ENCODE measurements at regions not wholly inside any gene's neighbourhood (a gene's known extent, or its start where the extent isn't known, plus 50 kb on each side); places are given as distances from the start of the nearest gene placed in this dataset.

DNA sequence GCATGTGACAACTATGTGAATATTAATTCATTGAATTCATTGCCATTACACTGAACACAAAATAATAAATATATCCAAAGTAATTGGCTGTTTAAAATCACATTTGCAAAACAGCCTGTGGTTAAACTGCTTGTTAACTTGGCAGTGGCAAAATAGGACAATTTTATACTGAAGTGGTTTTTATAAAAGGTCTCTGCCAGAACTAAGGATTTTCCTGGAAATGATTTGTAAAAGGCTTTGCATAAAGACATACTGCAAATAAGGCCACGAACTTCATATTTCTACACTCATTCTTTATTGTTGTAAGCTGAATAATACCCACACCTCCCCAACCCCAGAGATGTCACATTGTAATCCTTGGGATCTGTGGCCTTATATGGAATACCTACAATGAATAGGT, 370.3 kb upstream of the RGMB start:
- TF ChIP-seq, protein P1, sequence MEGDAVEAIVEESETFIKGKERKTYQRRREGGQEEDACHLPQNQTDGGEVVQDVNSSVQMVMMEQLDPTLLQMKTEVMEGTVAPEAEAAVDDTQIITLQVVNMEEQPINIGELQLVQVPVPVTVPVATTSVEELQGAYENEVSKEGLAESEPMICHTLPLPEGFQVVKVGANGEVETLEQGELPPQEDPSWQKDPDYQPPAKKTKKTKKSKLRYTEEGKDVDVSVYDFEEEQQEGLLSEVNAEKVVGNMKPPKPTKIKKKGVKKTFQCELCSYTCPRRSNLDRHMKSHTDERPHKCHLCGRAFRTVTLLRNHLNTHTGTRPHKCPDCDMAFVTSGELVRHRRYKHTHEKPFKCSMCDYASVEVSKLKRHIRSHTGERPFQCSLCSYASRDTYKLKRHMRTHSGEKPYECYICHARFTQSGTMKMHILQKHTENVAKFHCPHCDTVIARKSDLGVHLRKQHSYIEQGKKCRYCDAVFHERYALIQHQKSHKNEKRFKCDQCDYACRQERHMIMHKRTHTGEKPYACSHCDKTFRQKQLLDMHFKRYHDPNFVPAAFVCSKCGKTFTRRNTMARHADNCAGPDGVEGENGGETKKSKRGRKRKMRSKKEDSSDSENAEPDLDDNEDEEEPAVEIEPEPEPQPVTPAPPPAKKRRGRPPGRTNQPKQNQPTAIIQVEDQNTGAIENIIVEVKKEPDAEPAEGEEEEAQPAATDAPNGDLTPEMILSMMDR (conservative IDR thresholded peaks at IDR 0.05) = no peak
- no peak for TF ChIP-seq ZFX (IDR thresholded peaks at IDR 0.05)

Measured in C4-2B (cell line).